ENCODE measurements at regions not wholly inside any gene's neighbourhood (a gene's known extent, or its start where the extent isn't known, plus 50 kb on each side); places are given as distances from the start of the nearest gene placed in this dataset.

- Histone ChIP-seq H3K27ac (peak overlapping the region in 1 of 2 donors; percentile 15), H3K9me3 (no peaks in the 10 kb centered on the region), H3K36me3 (no peaks in the 10 kb centered on the region), H3K27me3 (no peaks in the 10 kb centered on the region), H3K4me3 (no peak overlapping the region), H3K4me1 (peaks cover 0 to 9% of the 10 kb centered on the region in 2 donors)
- TF ChIP-seq, protein P1, sequence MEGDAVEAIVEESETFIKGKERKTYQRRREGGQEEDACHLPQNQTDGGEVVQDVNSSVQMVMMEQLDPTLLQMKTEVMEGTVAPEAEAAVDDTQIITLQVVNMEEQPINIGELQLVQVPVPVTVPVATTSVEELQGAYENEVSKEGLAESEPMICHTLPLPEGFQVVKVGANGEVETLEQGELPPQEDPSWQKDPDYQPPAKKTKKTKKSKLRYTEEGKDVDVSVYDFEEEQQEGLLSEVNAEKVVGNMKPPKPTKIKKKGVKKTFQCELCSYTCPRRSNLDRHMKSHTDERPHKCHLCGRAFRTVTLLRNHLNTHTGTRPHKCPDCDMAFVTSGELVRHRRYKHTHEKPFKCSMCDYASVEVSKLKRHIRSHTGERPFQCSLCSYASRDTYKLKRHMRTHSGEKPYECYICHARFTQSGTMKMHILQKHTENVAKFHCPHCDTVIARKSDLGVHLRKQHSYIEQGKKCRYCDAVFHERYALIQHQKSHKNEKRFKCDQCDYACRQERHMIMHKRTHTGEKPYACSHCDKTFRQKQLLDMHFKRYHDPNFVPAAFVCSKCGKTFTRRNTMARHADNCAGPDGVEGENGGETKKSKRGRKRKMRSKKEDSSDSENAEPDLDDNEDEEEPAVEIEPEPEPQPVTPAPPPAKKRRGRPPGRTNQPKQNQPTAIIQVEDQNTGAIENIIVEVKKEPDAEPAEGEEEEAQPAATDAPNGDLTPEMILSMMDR (IDR thresholded peaks at IDR 0.05) = no peak
- no peak for DNase-seq (ENCODE audit: low spot score)
These were observed 297.4 kb downstream of the SMAD2 start for GRCh38 chr18:47632970-47633635.

DNA sequence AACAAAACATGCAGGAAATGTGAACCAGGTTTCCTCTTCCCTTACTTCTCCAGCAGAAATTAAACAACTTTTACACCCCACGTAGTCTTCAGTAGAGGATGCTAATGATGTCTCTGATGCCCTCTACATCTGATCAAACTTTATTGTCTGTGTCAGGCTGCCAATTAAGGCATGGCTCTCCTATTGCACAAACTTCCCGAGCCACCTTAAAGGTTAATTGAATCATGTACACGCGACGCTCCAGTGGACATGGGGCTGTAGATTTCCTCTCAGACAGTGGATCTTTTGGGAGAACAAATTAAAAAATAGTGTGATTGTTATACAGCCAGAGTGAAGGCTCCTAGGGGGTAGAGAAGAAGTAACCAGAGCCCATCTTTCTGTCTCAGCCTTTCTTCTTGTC lies 301.6 kb downstream of the SMAD2 start:
- H3K27me3 ChIP-seq = no peaks in the 10 kb centered on the region
- TF ChIP-seq, protein P1 (IDR thresholded peaks at IDR 0.05) = no peak
- no peaks in the 10 kb centered on the region for H3K4me1 ChIP-seq

DNA sequence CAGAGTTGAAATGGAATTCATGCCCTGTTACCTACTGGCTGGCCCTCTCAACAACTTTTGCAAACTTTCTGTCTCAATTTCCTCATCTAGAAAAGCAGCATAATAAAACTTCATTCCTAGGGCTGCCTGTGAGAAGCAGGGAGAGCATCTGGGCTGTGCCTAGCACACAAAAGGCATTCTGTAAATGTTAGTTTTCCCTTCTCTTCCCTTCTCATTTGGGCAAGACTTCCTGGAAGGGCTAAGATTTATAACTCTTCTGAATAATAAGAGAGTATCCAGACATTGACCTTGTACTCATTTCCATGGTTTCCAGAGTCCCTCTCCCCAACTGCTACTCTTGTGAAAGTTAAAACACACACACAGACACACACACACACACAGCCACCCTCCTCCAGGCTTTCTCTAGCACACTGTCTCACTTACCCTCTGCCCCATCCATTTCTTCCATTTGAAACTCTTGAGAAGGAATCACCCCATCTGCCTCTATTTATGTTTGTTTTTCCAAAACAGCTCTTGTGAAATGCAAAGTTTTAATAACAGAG lies 302.1 kb downstream of the SMAD2 start:
- TF ChIP-seq, protein P1 (IDR thresholded peaks at IDR 0.05) = no peak
- no peaks in the 10 kb centered on the region for H3K9me3 ChIP-seq
- H3K27me3 ChIP-seq = no peaks in the 10 kb centered on the region
- DNase-seq (ENCODE audit: low spot score) = no peak
- no peak overlapping the region for H3K4me3 ChIP-seq
- H3K27ac ChIP-seq = no peak overlapping the region
- H3K4me1 ChIP-seq = no peaks in the 10 kb centered on the region
- no peaks in the 10 kb centered on the region for H3K36me3 ChIP-seq

More for the DNA sequence above, 301.6 kb downstream of the SMAD2 start:
- Histone ChIP-seq H3K27ac (no peak overlapping the region), H3K4me3 (no peak overlapping the region), H3K36me3 (no peaks in the 10 kb centered on the region), H3K9me3 (no peaks in the 10 kb centered on the region)
- DNase-seq (ENCODE audit: low spot score) = no peak

DNA sequence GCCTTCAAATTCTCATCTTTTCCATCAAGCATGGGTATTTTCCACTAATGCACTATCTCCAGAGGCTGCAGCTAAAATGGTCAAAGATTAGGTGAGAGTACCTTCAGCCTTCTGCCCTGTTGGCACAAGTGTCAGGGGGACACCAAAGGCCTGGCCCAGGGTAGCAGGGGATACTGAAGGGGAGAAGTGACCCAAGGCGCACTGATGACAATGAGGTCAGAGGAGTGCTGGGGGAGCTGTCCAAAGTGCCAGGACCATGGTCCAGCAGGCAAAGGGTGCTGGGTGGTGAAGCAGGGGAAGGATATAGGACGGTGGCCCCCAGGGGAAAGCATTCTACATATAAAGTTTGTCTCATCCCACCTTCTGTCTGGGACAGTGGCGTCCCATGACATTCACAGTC lies 303.4 kb downstream of the SMAD2 start:
- no peaks in the 10 kb centered on the region for H3K9me3 ChIP-seq
- no peak overlapping the region for H3K27ac ChIP-seq
- H3K27me3 ChIP-seq = no peaks in the 10 kb centered on the region
- no peaks in the 10 kb centered on the region for H3K4me1 ChIP-seq
- TF ChIP-seq, protein P1 (IDR thresholded peaks at IDR 0.05) = no peak
- DNase-seq (ENCODE audit: low spot score) = no peak
- no peaks in the 10 kb centered on the region for H3K36me3 ChIP-seq
- no peak overlapping the region for H3K4me3 ChIP-seq

DNA sequence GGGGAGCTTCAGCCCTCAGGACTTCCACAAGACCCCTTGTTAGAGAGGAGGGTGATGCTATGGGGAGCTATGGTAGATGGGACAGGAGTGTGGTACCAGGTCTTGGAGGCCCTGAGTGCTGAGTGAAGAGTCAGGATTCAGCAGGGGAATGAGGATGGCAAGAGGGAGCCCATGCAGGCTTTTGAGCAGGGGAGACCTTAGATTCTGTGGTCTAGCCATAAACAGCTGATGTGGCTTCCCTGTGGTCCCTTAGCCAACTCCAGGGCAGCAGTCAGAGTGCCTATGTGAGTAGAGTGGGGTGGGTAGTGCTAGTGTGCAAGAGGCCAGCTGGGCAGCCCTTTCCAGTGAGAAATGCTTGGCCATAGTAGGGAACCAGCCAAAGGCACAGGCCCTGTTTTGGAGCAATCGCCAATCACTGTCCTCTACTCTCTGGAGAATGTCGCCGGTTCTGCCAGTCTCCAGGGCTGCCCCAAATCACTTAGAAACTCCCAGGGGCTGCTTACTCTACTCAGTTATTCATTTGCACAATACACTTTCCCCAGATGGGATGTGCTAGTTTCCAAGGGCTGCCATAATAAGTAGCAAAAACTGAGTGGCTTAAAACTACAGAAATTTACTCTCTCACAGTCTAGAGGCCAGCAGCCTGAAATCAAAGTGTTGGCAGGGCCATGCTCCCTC lies 310.5 kb downstream of the SMAD2 start:
- no peak for DNase-seq (ENCODE audit: low spot score)
- Histone ChIP-seq H3K4me1 (no peaks in the 10 kb centered on the region), H3K9me3 (no peaks in the 10 kb centered on the region), H3K36me3 (no peaks in the 10 kb centered on the region), H3K27ac (no peak overlapping the region), H3K27me3 (no peaks in the 10 kb centered on the region), H3K4me3 (no peak overlapping the region)
- TF ChIP-seq, protein P1 (IDR thresholded peaks at IDR 0.05) = no peak

All from right atrium auricular region (tissue), 2 donors.